GM19099 (cell line): ENCODE measurements at regions not wholly inside any gene's neighbourhood (a gene's known extent, or its start where the extent isn't known, plus 50 kb on each side); places are given as distances from the start of the nearest gene placed in this dataset.

Experiments used
- POLR2A ChIP-seq: IDR thresholded peaks from 3 replicates; pipeline ENCODE4 v1.6.1; 2011; ENCODE audit warnings: low read depth; ENCODE audit not compliant: insufficient read length; ENCODE audit errors: extremely low read depth

GRCh38 chr14:59098377-59098776 lies 90.1 kb upstream of the DAAM1 start:
- TF ChIP-seq POLR2A = no peak

- TF ChIP-seq POLR2A = no peak
Observed at GRCh38 chr14:59100205-59100604, 88.3 kb upstream of the DAAM1 start.

DNA sequence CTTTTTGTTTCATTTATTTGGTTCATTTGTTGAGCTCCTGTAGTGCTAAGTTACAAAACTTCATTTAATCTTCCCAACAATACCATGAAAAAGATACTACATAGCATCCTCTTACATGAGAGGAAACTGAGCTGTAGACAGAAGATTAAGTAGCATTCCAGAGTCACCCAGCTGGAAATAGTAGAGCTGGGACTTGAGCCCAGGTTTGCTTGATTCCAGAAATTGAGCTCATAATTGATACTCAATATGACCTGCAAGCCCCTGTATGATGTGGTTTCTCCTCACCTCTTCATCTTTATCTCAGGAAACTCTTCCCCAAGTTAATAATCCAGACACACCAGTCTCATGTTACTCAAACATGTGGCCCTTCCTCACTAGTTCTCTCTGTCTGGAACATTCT lies 87.0 kb upstream of the DAAM1 start:
- TF ChIP-seq POLR2A = no peak

GRCh38 chr14:59103396-59103795 lies 85.1 kb upstream of the DAAM1 start:
- no peak for TF ChIP-seq POLR2A

DNA sequence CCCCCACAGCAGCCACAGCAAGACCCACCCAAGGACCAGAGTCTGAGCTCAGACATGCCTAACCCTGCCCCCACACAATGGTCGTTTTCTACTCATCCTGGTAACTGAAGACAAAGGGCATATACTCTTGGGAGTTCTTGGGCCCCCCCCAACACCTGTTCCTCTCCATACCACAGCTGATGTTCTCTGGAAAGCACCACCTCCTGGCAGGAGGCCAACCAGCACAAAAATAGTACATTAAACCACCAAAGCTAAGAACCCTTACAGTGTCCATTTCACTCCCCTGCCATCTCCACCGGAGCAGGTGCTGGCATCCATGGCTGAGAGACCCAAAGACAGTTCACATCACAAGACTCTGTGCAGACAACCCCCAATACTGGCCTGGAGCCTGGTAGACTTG lies 80.6 kb upstream of the DAAM1 start:
- TF ChIP-seq POLR2A = no peak

DNA sequence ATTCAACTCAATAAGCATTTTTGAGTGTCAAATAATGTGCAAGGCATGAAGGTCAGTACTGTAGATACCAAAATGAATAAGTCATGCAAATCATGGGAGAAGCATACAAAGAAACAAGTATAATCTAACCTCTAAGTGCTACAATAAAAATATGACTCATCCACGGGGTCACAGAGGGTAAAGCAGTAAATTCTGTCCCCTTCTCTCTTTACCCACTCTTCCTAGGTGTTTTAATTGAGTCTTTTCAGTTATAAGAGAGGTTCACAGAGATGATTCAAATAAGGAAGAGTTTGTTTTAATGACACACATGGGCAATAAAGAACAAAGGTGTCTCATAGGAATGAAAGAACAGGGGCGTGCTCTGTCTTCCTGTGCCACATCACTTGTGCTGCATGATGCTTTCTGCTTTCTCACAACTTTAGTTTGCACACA lies 71.5 kb upstream of the DAAM1 start:
- no peak for TF ChIP-seq POLR2A

DNA sequence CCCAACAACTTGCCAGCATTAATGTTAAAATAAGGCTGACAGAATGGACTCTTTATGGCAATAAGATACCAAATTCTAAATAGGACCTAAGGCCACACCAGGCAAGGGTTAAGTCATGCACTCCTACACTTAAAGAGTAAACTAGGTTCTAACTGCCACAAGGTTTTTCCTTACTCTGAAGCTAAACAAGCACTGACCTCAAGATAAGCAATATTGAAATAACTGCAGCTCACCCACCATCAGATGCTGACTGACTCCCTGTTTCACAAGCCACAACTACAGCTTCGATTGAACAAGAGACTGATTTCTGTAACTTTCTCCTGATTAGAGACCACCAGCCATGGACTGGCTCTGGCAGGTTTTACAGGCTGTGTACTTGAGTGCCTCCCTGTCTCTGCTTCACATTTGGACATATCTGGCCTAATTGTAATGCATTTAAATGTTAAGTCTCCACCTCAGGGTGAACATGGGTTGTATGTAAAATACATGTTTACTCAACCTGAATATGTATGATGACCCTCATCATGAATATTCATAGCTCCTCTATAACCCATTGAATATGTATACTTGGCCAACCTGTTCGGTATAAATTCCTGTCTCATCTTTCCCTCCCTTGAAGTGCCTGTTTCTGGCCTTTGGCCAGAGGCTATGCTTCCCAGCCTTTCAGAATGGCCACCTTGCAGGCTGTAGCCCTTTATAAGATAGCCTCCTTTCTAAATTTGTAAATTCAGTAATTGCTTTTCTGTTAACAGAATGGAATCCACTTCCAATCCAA lies 70.5 kb upstream of the DAAM1 start:
- no peak for TF ChIP-seq POLR2A

- TF ChIP-seq POLR2A = no peak
Observed at GRCh38 chr14:59120921-59121320, 67.5 kb upstream of the DAAM1 start.

GRCh38 chr14:59123531-59123930 lies 64.9 kb upstream of the DAAM1 start:
- TF ChIP-seq POLR2A = no peak

GRCh38 chr14:59123975-59124374 lies 64.5 kb upstream of the DAAM1 start:
- TF ChIP-seq POLR2A = no peak

- no peak for TF ChIP-seq POLR2A
Observed at GRCh38 chr14:59125156-59125555, 63.3 kb upstream of the DAAM1 start.

DNA sequence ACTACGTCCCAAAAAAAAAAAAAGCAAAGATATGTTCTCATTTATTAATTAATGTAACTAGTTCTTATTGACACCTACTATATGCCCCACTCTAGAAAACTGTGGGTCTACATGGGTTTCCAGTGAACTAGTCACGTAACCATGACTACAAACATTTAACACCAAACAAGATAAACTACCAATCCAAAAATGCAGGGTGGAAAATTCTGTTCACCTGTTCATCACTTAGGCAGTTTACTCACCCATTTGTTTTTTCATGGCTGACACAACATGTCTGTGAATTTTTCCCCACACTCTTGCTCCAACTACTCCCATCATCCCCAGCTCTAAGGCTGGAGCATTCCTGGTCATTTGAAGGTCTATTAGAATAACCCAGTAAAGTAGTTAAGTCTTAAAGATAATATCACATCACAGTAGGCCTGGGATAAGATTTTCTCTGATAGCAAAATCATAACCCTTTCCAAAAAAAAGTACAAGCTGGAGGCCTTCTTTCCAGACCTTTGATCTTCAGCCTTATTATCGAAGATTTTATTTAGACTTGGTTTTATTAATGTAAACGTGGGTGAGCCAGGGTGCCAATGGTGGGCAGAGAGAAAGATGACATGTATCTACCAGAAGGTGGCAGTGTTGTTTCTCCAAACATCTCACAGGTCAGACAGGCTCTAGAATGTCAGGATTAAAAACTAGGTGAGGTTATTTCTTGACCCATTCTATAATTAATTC lies 61.6 kb upstream of the DAAM1 start:
- no peak for TF ChIP-seq POLR2A

- TF ChIP-seq POLR2A = no peak
Observed at GRCh38 chr14:59127437-59127732, 61.1 kb upstream of the DAAM1 start.

DNA sequence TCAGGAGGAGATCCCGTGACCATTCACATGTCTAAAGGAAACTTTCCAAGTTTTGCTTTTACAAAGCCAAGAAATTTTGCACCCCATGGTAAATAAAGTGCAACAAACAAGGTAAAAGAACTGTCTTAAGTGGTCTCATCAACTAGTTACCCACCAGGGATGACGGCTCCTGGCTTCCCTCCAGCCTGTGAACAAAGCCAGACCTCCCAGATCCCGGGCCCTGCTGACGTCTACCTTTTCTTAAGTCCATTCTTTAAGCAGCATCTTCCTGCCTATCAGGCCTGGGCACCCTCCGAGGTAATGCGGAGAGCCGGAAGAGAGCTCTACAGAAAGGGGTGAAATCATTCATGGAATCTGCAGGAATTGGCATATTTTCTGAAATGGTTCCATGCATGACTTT lies 58.0 kb upstream of the DAAM1 start:
- TF ChIP-seq POLR2A = no peak

DNA sequence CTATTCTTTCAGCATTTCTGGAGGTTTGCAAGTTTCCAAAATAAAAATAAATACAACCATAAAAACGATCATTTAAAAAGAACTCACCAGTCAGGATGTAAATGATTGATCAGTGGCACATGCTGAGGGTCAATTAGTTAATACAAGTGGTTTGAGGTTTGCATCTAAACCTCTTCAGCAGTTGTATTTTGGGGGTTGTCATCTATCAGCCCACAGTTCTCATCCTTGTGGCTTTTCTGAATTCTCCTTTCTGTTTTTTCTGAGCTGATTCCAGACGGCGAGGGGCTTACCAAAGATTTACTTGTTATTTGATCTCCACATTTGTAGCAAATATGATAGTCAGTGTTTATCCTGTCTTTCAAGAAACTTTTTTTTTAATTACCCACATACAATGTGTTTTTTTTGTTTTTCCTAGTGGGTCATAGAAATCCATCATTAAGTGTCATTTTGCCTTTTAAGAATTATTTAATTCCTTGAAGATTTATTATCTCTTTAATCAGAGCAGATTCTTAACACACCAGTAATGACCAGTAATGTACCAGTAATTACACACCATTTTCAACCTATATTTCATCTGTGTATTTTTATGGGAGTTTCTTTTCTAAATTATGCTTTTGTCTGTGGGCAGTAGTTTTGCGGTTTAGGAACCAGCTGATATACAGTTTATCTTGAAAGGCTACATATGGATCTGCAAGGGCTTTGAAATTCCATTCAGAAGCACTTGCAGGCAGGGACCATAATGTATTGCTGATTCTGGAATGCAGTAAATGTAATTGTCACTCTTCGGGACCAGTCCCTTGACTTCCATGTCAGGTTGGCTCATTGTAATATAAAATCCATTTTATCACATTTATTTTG lies 56.3 kb upstream of the DAAM1 start:
- no peak for TF ChIP-seq POLR2A
